A549 (cell line): ENCODE measurements at regions not wholly inside any gene's neighbourhood (a gene's known extent, or its start where the extent isn't known, plus 50 kb on each side); places are given as distances from the start of the nearest gene placed in this dataset.
"Not testable (repeated sequence)": the region's sequence is repeated elsewhere in the genome, so short reads cannot be mapped to it uniquely, and the experiment has no call there.

Experiments
- CEBPB ChIP-seq, 2 experiments: fragments of >200 bp in 1 of 2; sonication (Bioruptor Twin) in 1 of 2; formaldehyde crosslinking in 1 of 2; IDR thresholded peaks; 2 replicates each; pipeline ENCODE4 v1.6.1; 2012 to 2016
- CHD2 ChIP-seq: fragments of 150-350 bp; IDR thresholded peaks from 2 replicates; pipeline ENCODE4 v1.6.1; 2014; ENCODE audit warnings: low read length; ENCODE audit not compliant: partially characterized antibody
- CTCF ChIP-seq: fragments of >200 bp; sonication (Bioruptor Twin); formaldehyde crosslinking; IDR thresholded peaks from 3 replicates; pipeline ENCODE4 v1.5.1; 2016
- JUNB ChIP-seq: fragments of >200 bp; sonication (Bioruptor Twin); formaldehyde crosslinking; IDR thresholded peaks from 2 replicates; pipeline ENCODE4 v1.6.1; 2016
- PHF8 ChIP-seq: fragments of 200-600 bp; sonication (generic); IDR thresholded peaks from 2 replicates; pipeline ENCODE4 v1.6.1; 2016; ENCODE audit warnings: low read depth, mild to moderate bottlenecking, antibody characterized with exemption, moderate library complexity, borderline replicate concordance
- POLR2A ChIP-seq: IDR thresholded peaks from 2 replicates; pipeline ENCODE4 v1.6.1; 2012; ENCODE audit warnings: mild to moderate bottlenecking, low read length
- POLR2AphosphoS2 ChIP-seq: conservative IDR thresholded peaks from 2 replicates; pipeline ENCODE4 v1.6.1; 2012; ENCODE audit warnings: low read length, improper control_type of control experiment, inconsistent platforms
- SREBF2 ChIP-seq: fragments of 450-650 bp; IDR thresholded peaks from 2 replicates; pipeline ENCODE4 v1.6.1; 2014; ENCODE audit warnings: mild to moderate bottlenecking, moderate library complexity
- ZFP36 ChIP-seq: fragments of 450-650 bp; IDR thresholded peaks from 2 replicates; pipeline ENCODE4 v1.6.1; 2014; ENCODE audit warnings: borderline replicate concordance; ENCODE audit not compliant: partially characterized antibody

GRCh38 chrX:52268502-52268901, 83.8 kb downstream of the MAGED4 start:
- TF ChIP-seq JUNB; CTCF; CEBPB (IDR thresholded peaks at IDR 0.05); POLR2AphosphoS2; POLR2A; SREBF2; PHF8; CHD2; ZFP36: not testable (repeated sequence)
